SH-SY5Y (cell line): ENCODE measurements at regions not wholly inside any gene's neighbourhood (a gene's known extent, or its start where the extent isn't known, plus 50 kb on each side); places are given as distances from the start of the nearest gene placed in this dataset.

Experiments
- GATA2 ChIP-seq: IDR thresholded peaks from 2 replicates; pipeline ENCODE4 v1.6.1; 2011; ENCODE audit warnings: mild to moderate bottlenecking, low read depth, low read length
- GATA3 ChIP-seq: IDR thresholded peaks from 2 replicates; pipeline ENCODE4 v1.6.1; 2011; ENCODE audit warnings: low read depth, mild to moderate bottlenecking, low read length, moderate library complexity

GRCh38 chr3:23723930-23724329 lies 81.8 kb upstream of the UBE2E1 start:
- TF ChIP-seq GATA3 (no peak), GATA2 (no peak)
